Neural progenitor cell (in vitro differentiated cells): ENCODE measurements at regions not wholly inside any gene's neighbourhood (a gene's known extent, or its start where the extent isn't known, plus 50 kb on each side); places are given as distances from the start of the nearest gene placed in this dataset.

Experiments
- DNase-seq: peaks from one replicate; pipeline ENCODE4 v3.0.0-alpha.2; 2016; ENCODE audit warnings: low spot score
- H2AFZ ChIP-seq: fragments of 200-600 bp; sonication (generic); replicated peaks from 2 replicates; pipeline ENCODE4 v1.6.1; 2016; ENCODE audit warnings: antibody characterized with exemption
- H3F3A ChIP-seq: fragments of 200-600 bp; sonication (generic); 2 replicates; pipeline ENCODE4 v1.6.1; 2016; ENCODE audit warnings: antibody characterized with exemption, low read depth
- H3K27ac ChIP-seq: fragments of 200-600 bp; sonication (generic); 2 replicates; pipeline ENCODE4 v1.5.1; 2016; ENCODE audit warnings: mild to moderate bottlenecking
- H3K27me3 ChIP-seq: fragments of 200-600 bp; sonication (generic); 2 replicates; pipeline ENCODE4 v1.6.1; 2016; ENCODE audit warnings: mild to moderate bottlenecking, moderate library complexity
- H3K36me3 ChIP-seq: fragments of 200-600 bp; sonication (generic); 2 replicates; pipeline ENCODE4 v1.5.1; 2016
- H3K4me1 ChIP-seq: fragments of 200-600 bp; sonication (generic); 2 replicates; pipeline ENCODE4 v1.6.1; 2016; ENCODE audit warnings: mixed run types
- H3K4me2 ChIP-seq: fragments of 200-600 bp; sonication (generic); 2 replicates; pipeline ENCODE4 v1.6.1; 2016
- H3K4me3 ChIP-seq: fragments of 200-600 bp; sonication (generic); 2 replicates; pipeline ENCODE4 v1.5.1; 2016
- H3K79me2 ChIP-seq: fragments of 200-600 bp; sonication (generic); 2 replicates; pipeline ENCODE4 v1.6.1; 2016; ENCODE audit warnings: low read depth
- H3K9ac ChIP-seq: fragments of 200-600 bp; sonication (generic); 2 replicates; pipeline ENCODE4 v1.6.1; 2016
- H3K9me3 ChIP-seq: fragments of 200-600 bp; sonication (generic); 2 replicates; pipeline ENCODE4 v1.5.1; 2016; ENCODE audit warnings: low read depth
- H4K20me1 ChIP-seq: fragments of 200-600 bp; sonication (generic); 2 replicates; pipeline ENCODE4 v1.6.1; 2016; ENCODE audit warnings: low read depth
- H3K27ac Mint-ChIP-seq: 3 replicates; pipeline ENCODE4 v1.8.0; 2021; ENCODE audit warnings: mixed read lengths
- H3K27me3 Mint-ChIP-seq: 2 replicates; pipeline ENCODE4 v1.8.0; 2022; ENCODE audit warnings: low read depth, mild to moderate bottlenecking, inconsistent platforms, moderate library complexity, mixed read lengths; ENCODE audit not compliant: insufficient read depth
- H3K36me3 Mint-ChIP-seq: 3 replicates; pipeline ENCODE4 v1.8.0; 2021; ENCODE audit warnings: mixed read lengths
- H3K4me1 Mint-ChIP-seq: 3 replicates; pipeline ENCODE4 v1.8.0; 2021; ENCODE audit warnings: mixed read lengths
- H3K4me3 Mint-ChIP-seq: 3 replicates; pipeline ENCODE4 v1.8.0; 2021; ENCODE audit warnings: mild to moderate bottlenecking, moderate library complexity, mixed read lengths
- H3K9me3 Mint-ChIP-seq: 3 replicates; pipeline ENCODE4 v1.8.0; 2020; ENCODE audit warnings: mixed read lengths
- EZH2 ChIP-seq: fragments of 200-600 bp; sonication (generic); IDR thresholded peaks from 2 replicates; pipeline ENCODE4 v1.6.1; 2017; ENCODE audit warnings: antibody characterized with exemption, mild to moderate bottlenecking, moderate library complexity
- EZH2phosphoT487 ChIP-seq: fragments of 200-600 bp; sonication (generic); IDR thresholded peaks from 2 replicates; pipeline ENCODE4 v1.6.1; 2017; ENCODE audit warnings: antibody characterized with exemption
- TF ChIP-seq, protein P1 (sequence below): fragments of 200-600 bp; sonication (generic); IDR thresholded peaks from 2 replicates; pipeline ENCODE4 v1.5.1; 2017; ENCODE audit warnings: antibody characterized with exemption, mild to moderate bottlenecking

DNA sequence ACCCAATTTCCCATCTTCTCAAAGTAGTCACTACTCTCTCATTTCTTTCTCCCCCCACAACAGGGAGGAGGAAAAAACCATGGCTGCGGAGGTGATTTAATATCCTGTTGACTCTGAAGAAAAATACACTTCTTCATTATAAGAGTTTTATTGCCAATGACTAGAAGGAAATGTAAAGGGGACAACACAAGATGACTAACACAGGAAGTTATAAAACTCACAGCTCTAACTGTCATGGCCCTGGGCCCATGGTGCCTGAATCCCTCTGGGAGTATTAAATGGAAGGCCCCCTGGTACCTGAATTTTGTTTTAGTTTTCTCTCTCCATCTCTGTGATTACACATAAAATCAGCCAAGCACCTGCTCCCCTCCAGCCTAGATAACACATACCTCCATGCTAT, 352.8 kb upstream of the FAT3 start:
- Histone ChIP-seq H3K27me3 (no peaks in the 10 kb centered on the region), H3K9ac (no peak overlapping the region), H3K4me2 (no peak overlapping the region), H3K9me3 (no peaks in the 10 kb centered on the region), H4K20me1 (no peaks in the 10 kb centered on the region), H3K4me3 (no peak overlapping the region), H3K36me3 (no peaks in the 10 kb centered on the region), H2AFZ (no peak overlapping the region), H3K79me2 (no peaks in the 10 kb centered on the region), H3K4me1 (peaks cover 18% of the 10 kb centered on the region), H3K27ac (no peak overlapping the region), H3F3A (no peaks in the 10 kb centered on the region)
- Mint-ChIP-seq H3K4me1 (peaks cover 36% of the 10 kb centered on the region), H3K27me3 (peaks cover 3% of the 10 kb centered on the region), H3K36me3 (no peaks in the 10 kb centered on the region), H3K27ac (no peak overlapping the region), H3K9me3 (no peaks in the 10 kb centered on the region), H3K4me3 (no peak overlapping the region)
- DNase-seq, result no peak
- TF ChIP-seq EZH2 (no peak), EZH2phosphoT487 (no peak)
- TF ChIP-seq, protein P1, sequence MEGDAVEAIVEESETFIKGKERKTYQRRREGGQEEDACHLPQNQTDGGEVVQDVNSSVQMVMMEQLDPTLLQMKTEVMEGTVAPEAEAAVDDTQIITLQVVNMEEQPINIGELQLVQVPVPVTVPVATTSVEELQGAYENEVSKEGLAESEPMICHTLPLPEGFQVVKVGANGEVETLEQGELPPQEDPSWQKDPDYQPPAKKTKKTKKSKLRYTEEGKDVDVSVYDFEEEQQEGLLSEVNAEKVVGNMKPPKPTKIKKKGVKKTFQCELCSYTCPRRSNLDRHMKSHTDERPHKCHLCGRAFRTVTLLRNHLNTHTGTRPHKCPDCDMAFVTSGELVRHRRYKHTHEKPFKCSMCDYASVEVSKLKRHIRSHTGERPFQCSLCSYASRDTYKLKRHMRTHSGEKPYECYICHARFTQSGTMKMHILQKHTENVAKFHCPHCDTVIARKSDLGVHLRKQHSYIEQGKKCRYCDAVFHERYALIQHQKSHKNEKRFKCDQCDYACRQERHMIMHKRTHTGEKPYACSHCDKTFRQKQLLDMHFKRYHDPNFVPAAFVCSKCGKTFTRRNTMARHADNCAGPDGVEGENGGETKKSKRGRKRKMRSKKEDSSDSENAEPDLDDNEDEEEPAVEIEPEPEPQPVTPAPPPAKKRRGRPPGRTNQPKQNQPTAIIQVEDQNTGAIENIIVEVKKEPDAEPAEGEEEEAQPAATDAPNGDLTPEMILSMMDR, result no peak

DNA sequence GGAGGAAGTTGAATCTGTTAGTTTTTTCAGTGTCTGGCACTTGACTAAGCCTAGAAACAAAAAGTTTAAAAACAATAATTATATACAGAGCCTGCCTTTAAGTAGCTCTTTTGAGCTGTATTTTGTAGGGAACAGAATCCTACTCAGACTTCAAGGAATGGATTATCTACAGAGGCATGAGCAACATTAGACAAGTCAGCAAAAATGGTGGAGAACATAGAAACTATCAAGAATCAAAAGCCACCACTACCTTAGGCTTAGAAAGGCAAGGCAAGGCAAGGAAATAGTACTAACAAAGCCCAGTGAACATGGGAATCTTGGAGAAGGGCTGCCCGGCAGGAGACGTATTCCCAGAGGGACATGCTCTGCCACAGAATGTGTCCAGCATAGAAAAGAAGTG, 353.6 kb upstream of the FAT3 start:
- Histone ChIP-seq H3K79me2 (no peaks in the 10 kb centered on the region), H2AFZ (no peak overlapping the region), H3K36me3 (no peaks in the 10 kb centered on the region), H3K4me2 (no peak overlapping the region), H3K4me1 (peaks cover 18% of the 10 kb centered on the region), H3K27ac (no peak overlapping the region), H3K27me3 (no peaks in the 10 kb centered on the region), H3K9ac (no peak overlapping the region), H3F3A (no peaks in the 10 kb centered on the region), H4K20me1 (no peaks in the 10 kb centered on the region), H3K4me3 (no peak overlapping the region), H3K9me3 (no peaks in the 10 kb centered on the region)
- Mint-ChIP-seq H3K36me3 (no peaks in the 10 kb centered on the region), H3K4me1 (peaks cover 36% of the 10 kb centered on the region), H3K9me3 (no peaks in the 10 kb centered on the region), H3K27ac (no peak overlapping the region), H3K27me3 (peaks cover 3% of the 10 kb centered on the region), H3K4me3 (no peak overlapping the region)
- DNase-seq, result no peak
- TF ChIP-seq EZH2phosphoT487 (no peak), EZH2 (no peak)
- TF ChIP-seq, protein P1, result no peak

DNA sequence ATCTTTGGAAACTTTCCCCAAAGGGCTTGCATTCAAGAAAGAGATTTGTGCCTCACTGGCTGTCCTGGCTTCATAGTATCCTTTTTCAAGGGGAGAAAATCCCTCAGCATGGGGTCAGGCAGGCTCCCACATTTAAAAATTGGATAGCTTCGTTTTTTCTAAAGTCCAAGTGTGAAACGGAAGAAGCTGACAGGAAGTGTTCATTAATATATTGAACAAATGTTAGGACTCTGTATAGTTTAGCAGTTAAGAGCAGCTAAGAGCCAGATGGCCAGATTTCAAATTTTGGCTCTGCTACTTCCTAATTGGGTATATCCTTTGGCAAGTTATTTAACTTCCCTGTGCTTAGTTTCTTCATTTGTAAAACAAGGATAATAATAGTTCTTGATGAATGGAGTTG, 354.9 kb upstream of the FAT3 start:
- Histone ChIP-seq H3K4me3 (no peak overlapping the region), H3K4me1 (peaks cover 18% of the 10 kb centered on the region), H3K27ac (no peak overlapping the region), H4K20me1 (no peaks in the 10 kb centered on the region), H3K36me3 (no peaks in the 10 kb centered on the region), H3F3A (no peaks in the 10 kb centered on the region), H3K79me2 (no peaks in the 10 kb centered on the region), H3K4me2 (peak overlapping the region; percentile 10), H3K9me3 (no peaks in the 10 kb centered on the region), H3K27me3 (no peaks in the 10 kb centered on the region), H2AFZ (no peak overlapping the region), H3K9ac (no peak overlapping the region)
- H3K27me3 Mint-ChIP-seq, result peaks cover 2% of the 10 kb centered on the region
- peak; percentile 17 for DNase-seq
- TF ChIP-seq, protein P1, result no peak
- TF ChIP-seq EZH2 (no peak), EZH2phosphoT487 (no peak)
- H3K4me1 Mint-ChIP-seq, result peaks cover 36% of the 10 kb centered on the region
- no peaks in the 10 kb centered on the region for H3K9me3 Mint-ChIP-seq
- H3K4me3 Mint-ChIP-seq, result no peak overlapping the region
- H3K36me3 Mint-ChIP-seq, result no peaks in the 10 kb centered on the region
- peak overlapping the region; percentile 23 for H3K27ac Mint-ChIP-seq
